Adrenal gland (tissue), 9 donors: ENCODE measurements at regions not wholly inside any gene's neighbourhood (a gene's known extent, or its start where the extent isn't known, plus 50 kb on each side); places are given as distances from the start of the nearest gene placed in this dataset.

Experiments used
- DNase-seq, 7 donors: peaks; one replicate each; pipeline ENCODE4 v3.0.0-alpha.2; 2019 to 2020
- H3K27ac ChIP-seq, 5 donors: fragments of 200-600 bp; sonication (generic) in 4 of 5; 1 replicate in 3 of 5; 2 replicates in 2 of 5; pipeline versions ENCODE4 v1.5.1 to v1.8.0; 2016 to 2020; ENCODE audit warnings: mild to moderate bottlenecking in 1 of 5
- H3K27me3 ChIP-seq: fragments of 200-600 bp; 2 replicates; pipeline ENCODE4 v1.8.0; 2021
- H3K36me3 ChIP-seq, 2 donors: fragments of 200-600 bp; replicated peaks in 1 of 2; 1 replicate in 1 of 2; 2 replicates in 1 of 2; pipeline versions ENCODE4 v1.5.1 to v1.8.0; 2018 to 2022
- H3K4me1 ChIP-seq, 2 donors: fragments of 200-600 bp; replicated peaks in 1 of 2; 1 replicate in 1 of 2; 2 replicates in 1 of 2; pipeline versions ENCODE4 v1.5.1 to v1.8.0; 2018 to 2021
- H3K4me3 ChIP-seq, 4 donors: fragments of 200-600 bp; sonication (generic) in 3 of 4; one replicate each; pipeline ENCODE4 v1.5.1; 2016 to 2018
- H3K9me3 ChIP-seq, 3 donors: fragments of 200-600 bp; sonication (generic) in 1 of 3; replicated peaks in 1 of 3; 1 replicate in 2 of 3; 2 replicates in 1 of 3; pipeline versions ENCODE4 v1.5.1 to v1.8.0; 2016 to 2021
- CTCF ChIP-seq, 6 experiments: fragments of 450-650 bp in 4 of 6; fragments of 200-600 bp in 2 of 6; sonication (generic) in 1 of 6; IDR thresholded peaks; 1 replicate in 5 of 6; 2 replicates in 1 of 6; pipeline versions ENCODE4 v1.5.1 to v1.8.0; 2016 to 2021; ENCODE audit warnings: antibody characterized with exemption in 6 of 6, mild to moderate bottlenecking in 2 of 6, moderate library complexity in 1 of 6
- POLR2A ChIP-seq, 2 donors: fragments of 450-650 bp; IDR thresholded peaks; one replicate each; pipeline ENCODE4 v1.6.1; 2017; ENCODE audit warnings: antibody characterized with exemption in 2 of 2, mild to moderate bottlenecking in 2 of 2, moderate library complexity in 1 of 2
- WGBS, 4 donors: extraction: QIAGEN DNeasy Blood & Tissue Kit in 2 of 4; methylation state at CpG; one replicate each; pipeline versions ENCODE4 v1.1.5 to v1.1.7; 2013 to 2017; 5-methylcytosine and 5-hydroxymethylcytosine counted together
- intact Hi-C, 2 donors: fragments of 100-400 bp; cut with DNase I; formaldehyde crosslinking; loops; one replicate each; pipeline versions ENCODE4 v1.14.1 to v1.15.0; 2022 to 2023
- donor health status: healthy with polysubstance abuse.
- donor health status: Bipolar disorder and iron deficiency.
- donor health status: DM: yes; HTN: yes; CAD: no.
- donor health status: DM: no; HTN: no; CAD: no.
- donor health status: DM: no; HTN: no; CAD: no.

DNA sequence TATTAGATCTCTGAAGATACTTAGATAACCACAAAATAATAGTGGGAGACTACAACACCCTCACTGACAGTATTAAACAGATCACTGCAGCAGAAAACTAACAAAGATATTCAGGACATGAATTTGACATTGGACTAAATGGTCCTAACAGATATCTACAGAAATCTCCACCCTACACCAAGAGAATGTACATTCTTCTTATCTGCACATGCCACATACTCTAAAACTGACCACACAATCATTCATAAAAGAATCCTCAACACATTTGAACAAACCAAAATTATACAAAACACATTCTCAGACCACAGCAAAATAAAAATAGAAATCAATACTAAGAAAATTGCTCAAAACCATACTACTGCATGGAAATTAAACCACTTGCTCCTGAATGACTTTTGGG lies 116.3 kb downstream of the DTWD1 start:
- Histone ChIP-seq H3K27ac (no peak overlapping the region), H3K9me3 (no peaks in the 10 kb centered on the region), H3K27me3 (no peaks in the 10 kb centered on the region), H3K4me1 (no peaks in the 10 kb centered on the region), H3K4me3 (no peak overlapping the region), H3K36me3 (no peaks in the 10 kb centered on the region)
- intact Hi-C loops = no loop called here
- no peak for DNase-seq
- no peak for TF ChIP-seq CTCF (IDR thresholded peaks at IDR 0.05)
- no peak for TF ChIP-seq POLR2A (IDR thresholded peaks at IDR 0.05)

GRCh38 chr15:49741712-49742111 lies 120.9 kb downstream of the DTWD1 start:
- H3K4me3 ChIP-seq = no peak overlapping the region
- H3K9me3 ChIP-seq = no peaks in the 10 kb centered on the region
- H3K36me3 ChIP-seq = no peaks in the 10 kb centered on the region
- H3K27me3 ChIP-seq = no peaks in the 10 kb centered on the region
- H3K4me1 ChIP-seq = no peaks in the 10 kb centered on the region
- TF ChIP-seq POLR2A (IDR thresholded peaks at IDR 0.05) = no peak
- TF ChIP-seq CTCF (IDR thresholded peaks at IDR 0.05) = no peak
- DNase-seq = peak in 2 of 7 donors; percentile 10 to 20
- intact Hi-C loops = no loop called here
- H3K27ac ChIP-seq = no peak overlapping the region

DNA sequence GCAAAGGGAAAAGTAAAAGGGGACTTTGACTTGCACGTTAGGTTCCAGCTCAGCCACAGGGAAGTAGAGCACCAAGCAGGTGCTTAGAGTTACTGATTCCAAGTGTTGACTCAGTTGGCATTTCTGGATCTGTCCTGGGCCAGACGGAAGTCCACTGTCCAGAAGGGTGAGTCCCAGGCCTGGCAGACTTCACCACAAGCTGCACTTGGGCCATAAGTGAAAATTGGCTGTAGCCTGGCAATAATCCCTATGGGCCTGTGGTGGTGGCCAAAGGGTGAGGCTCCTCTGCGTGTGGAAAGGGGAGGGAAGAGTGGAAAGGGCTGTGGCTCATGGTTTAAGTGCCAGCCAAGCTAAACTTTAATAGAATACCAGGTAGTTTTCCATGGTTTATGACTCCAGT lies 121.5 kb downstream of the DTWD1 start:
- no peak for DNase-seq
- WGBS, 4 donors = 81 to 89% (median 82%) methylated on average over 3 of the region's 3 CpGs
- TF ChIP-seq CTCF (IDR thresholded peaks at IDR 0.05) = no peak
- TF ChIP-seq POLR2A (IDR thresholded peaks at IDR 0.05) = no peak
- Histone ChIP-seq H3K9me3 (no peaks in the 10 kb centered on the region), H3K27me3 (no peaks in the 10 kb centered on the region), H3K4me1 (no peaks in the 10 kb centered on the region), H3K27ac (no peak overlapping the region), H3K36me3 (no peaks in the 10 kb centered on the region), H3K4me3 (no peak overlapping the region)
- intact Hi-C loops = no loop called here

GRCh38 chr15:49747340-49747739 lies 126.5 kb downstream of the DTWD1 start:
- 43 to 82% (median 56%) methylated on average over 1 of the region's 1 CpG for WGBS, 4 donors
- intact Hi-C loops = no loop called here
- Histone ChIP-seq H3K27me3 (no peaks in the 10 kb centered on the region), H3K4me1 (no peaks in the 10 kb centered on the region), H3K9me3 (no peaks in the 10 kb centered on the region), H3K27ac (no peak overlapping the region), H3K36me3 (no peaks in the 10 kb centered on the region), H3K4me3 (no peak overlapping the region)
- DNase-seq = no peak
- no peak for TF ChIP-seq CTCF (IDR thresholded peaks at IDR 0.05)
- TF ChIP-seq POLR2A (IDR thresholded peaks at IDR 0.05) = no peak
